ENCODE measurements at regions not wholly inside any gene's neighbourhood (a gene's known extent, or its start where the extent isn't known, plus 50 kb on each side); places are given as distances from the start of the nearest gene placed in this dataset.

DNA sequence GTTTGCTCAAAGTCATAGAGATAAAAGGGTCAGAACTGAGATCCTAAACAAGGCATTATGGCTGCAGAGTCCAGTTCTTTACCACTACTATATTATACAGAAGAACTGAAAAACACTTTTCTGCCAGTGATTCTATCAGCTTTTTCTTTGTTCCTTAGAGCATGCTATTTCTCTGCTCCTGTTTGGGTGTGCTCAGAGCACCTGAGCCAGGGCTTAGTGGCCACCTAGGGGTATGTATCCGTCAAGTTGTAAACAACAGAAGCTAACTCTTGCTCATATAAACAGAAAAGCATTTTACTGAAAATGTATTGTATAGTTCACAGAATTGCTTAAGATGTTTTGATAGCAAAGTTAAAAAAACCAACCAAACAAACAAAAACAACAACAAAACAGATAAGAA lies 470.8 kb downstream of the SLC16A7 start:
- H3K36me3 ChIP-seq, result no peaks in the 10 kb centered on the region
- intact Hi-C loops (cut with DNase I), result no loop called here
- H3K4me3 ChIP-seq, result no peak overlapping the region
- H3K27me3 ChIP-seq (replicated peaks; ENCODE audit: insufficient read depth), result no peaks in the 10 kb centered on the region
- no peak overlapping the region for H3K27ac ChIP-seq
- DNase-seq (ENCODE audit: low spot score), result no peak
- H3K9me3 ChIP-seq, result no peaks in the 10 kb centered on the region
- 56% methylated on average over 1 of the region's 1 CpG for WGBS
- TF ChIP-seq CTCF (IDR thresholded peaks at IDR 0.05), result no peak
- no peak for TF ChIP-seq POLR2A (IDR thresholded peaks at IDR 0.05)
- no peak for TF ChIP-seq POLR2AphosphoS5 (IDR thresholded peaks at IDR 0.05)
- no peaks in the 10 kb centered on the region for H3K4me1 ChIP-seq (replicated peaks)

- no peak for DNase-seq (ENCODE audit: low spot score)
- 59% methylated on average over 1 of the region's 1 CpG for WGBS
- intact Hi-C loops (cut with DNase I), result no loop called here
Observed at GRCh38 chr12:60070552-60070951, 474.7 kb downstream of the SLC16A7 start.

GRCh38 chr12:60071759-60072191 lies 475.9 kb downstream of the SLC16A7 start:
- Histone ChIP-seq H3K27me3 (replicated peaks; ENCODE audit: insufficient read depth) (no peaks in the 10 kb centered on the region), H3K9me3 (no peaks in the 10 kb centered on the region), H3K4me3 (no peak overlapping the region), H3K36me3 (no peaks in the 10 kb centered on the region), H3K4me1 (replicated peaks) (no peaks in the 10 kb centered on the region), H3K27ac (no peak overlapping the region)
- intact Hi-C loops (cut with DNase I), result no loop called here
- TF ChIP-seq POLR2A (IDR thresholded peaks at IDR 0.05) (no peak), POLR2AphosphoS5 (IDR thresholded peaks at IDR 0.05) (no peak), CTCF (IDR thresholded peaks at IDR 0.05) (no peak)
- DNase-seq (ENCODE audit: low spot score), result no peak
- WGBS, result 54% methylated on average over 2 of the region's 2 CpGs

More at GRCh38 chr12:60070552-60070951, 474.7 kb downstream of the SLC16A7 start:
- TF ChIP-seq POLR2AphosphoS5 (IDR thresholded peaks at IDR 0.05), result no peak
- Histone ChIP-seq H3K4me1 (replicated peaks) (no peaks in the 10 kb centered on the region), H3K27me3 (replicated peaks; ENCODE audit: insufficient read depth) (no peaks in the 10 kb centered on the region), H3K4me3 (no peak overlapping the region), H3K9me3 (no peaks in the 10 kb centered on the region), H3K36me3 (no peaks in the 10 kb centered on the region), H3K27ac (no peak overlapping the region)

DNA sequence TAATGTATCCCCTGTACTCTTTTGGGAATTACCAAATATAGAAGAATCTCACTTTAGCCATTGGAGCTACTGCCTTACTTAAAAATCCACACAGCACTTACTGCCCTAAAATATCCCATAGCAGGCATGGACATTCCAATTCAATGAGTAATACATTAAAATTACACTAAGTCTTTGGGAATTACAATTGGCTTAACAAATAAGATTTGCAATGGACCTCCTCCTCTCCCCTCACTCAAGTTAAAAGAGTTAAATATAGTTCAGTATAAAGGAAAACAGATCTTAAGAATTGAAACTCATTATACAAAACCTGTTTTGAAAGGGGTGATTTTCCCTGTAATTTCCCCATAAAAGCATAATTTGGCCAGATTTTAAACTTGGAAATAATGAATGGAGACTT lies 477.1 kb downstream of the SLC16A7 start:
- DNase-seq (ENCODE audit: low spot score), result no peak
- H3K27me3 ChIP-seq (replicated peaks; ENCODE audit: insufficient read depth), result no peaks in the 10 kb centered on the region
- H3K27ac ChIP-seq, result no peak overlapping the region
- TF ChIP-seq POLR2A (IDR thresholded peaks at IDR 0.05) (no peak), POLR2AphosphoS5 (IDR thresholded peaks at IDR 0.05) (no peak), CTCF (IDR thresholded peaks at IDR 0.05) (no peak)
- no peaks in the 10 kb centered on the region for H3K36me3 ChIP-seq
- H3K4me3 ChIP-seq, result no peak overlapping the region
- intact Hi-C loops (cut with DNase I), result no loop called here
- H3K9me3 ChIP-seq, result no peaks in the 10 kb centered on the region
- no peaks in the 10 kb centered on the region for H3K4me1 ChIP-seq (replicated peaks)

DNA sequence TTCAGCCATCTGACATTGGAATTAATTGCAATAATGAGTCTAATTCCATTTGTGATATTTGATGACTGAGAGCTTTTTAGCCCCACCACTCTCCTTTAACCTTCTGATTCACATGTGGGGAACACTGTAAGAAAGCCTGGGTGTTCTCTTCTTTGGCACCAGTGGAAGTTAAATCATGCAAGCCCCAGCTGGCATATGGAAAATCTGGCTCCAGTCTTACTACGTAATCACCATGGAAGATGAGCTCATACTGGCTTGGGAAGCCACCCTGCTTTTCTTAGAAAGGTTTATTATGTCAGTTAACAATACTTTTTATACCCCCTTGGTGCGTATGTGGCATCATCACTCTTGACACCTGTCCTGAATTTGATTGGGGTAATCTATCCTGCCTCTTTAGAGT lies 479.3 kb downstream of the SLC16A7 start:
- intact Hi-C loops (cut with DNase I), result no loop called here
- no peak for DNase-seq (ENCODE audit: low spot score)
- no peak for TF ChIP-seq CTCF (IDR thresholded peaks at IDR 0.05)
- TF ChIP-seq POLR2A (IDR thresholded peaks at IDR 0.05), result no peak
- TF ChIP-seq POLR2AphosphoS5 (IDR thresholded peaks at IDR 0.05), result no peak
- 64% methylated on average over 2 of the region's 2 CpGs for WGBS
- H3K27ac ChIP-seq, result no peak overlapping the region
- H3K36me3 ChIP-seq, result no peaks in the 10 kb centered on the region
- H3K27me3 ChIP-seq (replicated peaks; ENCODE audit: insufficient read depth), result no peaks in the 10 kb centered on the region
- H3K9me3 ChIP-seq, result no peaks in the 10 kb centered on the region
- no peaks in the 10 kb centered on the region for H3K4me1 ChIP-seq (replicated peaks)
- H3K4me3 ChIP-seq, result no peak overlapping the region

All from prostate gland (tissue), 2 donors.